ENCODE measurements at regions not wholly inside any gene's neighbourhood (a gene's known extent, or its start where the extent isn't known, plus 50 kb on each side); places are given as distances from the start of the nearest gene placed in this dataset.

- H3K4me2 ChIP-seq (replicated peaks; ENCODE audit: extremely low read depth, low read length, poor library complexity, severe bottlenecking) = no peak overlapping the region
- H3K4me1 ChIP-seq (ENCODE audit: control insufficient read depth in 1 of 2, insufficient read depth in 2 of 2, low read length in 2 of 2) = no peaks in the 10 kb centered on the region
- no peak for TF ChIP-seq CTCF (IDR thresholded peaks at IDR 0.05)
- no peak overlapping the region for H3K4me3 Mint-ChIP-seq
- H3K4me3 ChIP-seq (replicated peaks in 1 of 3; ENCODE audit: low read depth in 2 of 3, low read length in 3 of 3) = no peak overlapping the region
- intact Hi-C loops (cut with micrococcal nuclease) = no loop called here
- H4K20me1 ChIP-seq (ENCODE audit: insufficient read depth, low read length) = no peaks in the 10 kb centered on the region
- H3K9me3 ChIP-seq (replicated peaks in 1 of 2; ENCODE audit: control insufficient read depth in 1 of 2, insufficient read depth in 1 of 2, low read length in 2 of 2) = no peaks in the 10 kb centered on the region
- peaks cover 0 to 11% (median 2%) of the 10 kb centered on the region in 7 donors for H3K9me3 Mint-ChIP-seq
- H3K27me3 ChIP-seq (ENCODE audit: control insufficient read depth in 2 of 2, insufficient read depth in 2 of 2, low read length in 2 of 2) = no peaks in the 10 kb centered on the region
- H3K27ac ChIP-seq (ENCODE audit: low read depth in 1 of 2, low read length in 2 of 2) = no peak overlapping the region
- H2AFZ ChIP-seq (ENCODE audit: insufficient read depth, low read depth, low read length, poor library complexity, severe bottlenecking) = no peak overlapping the region
- no peaks in the 10 kb centered on the region for H3K79me2 ChIP-seq (ENCODE audit: insufficient read depth, low read length)
- no peaks in the 10 kb centered on the region for H3K36me3 Mint-ChIP-seq
- H3K9ac ChIP-seq (ENCODE audit: insufficient read depth, low read length, poor library complexity, severe bottlenecking) = no peak overlapping the region
- H3K4me1 Mint-ChIP-seq = no peaks in the 10 kb centered on the region
- H3K27ac Mint-ChIP-seq = no peak overlapping the region
- H3K36me3 ChIP-seq (replicated peaks in 1 of 2; ENCODE audit: control insufficient read depth in 1 of 2, insufficient read depth in 2 of 2, low read length in 2 of 2) = no peaks in the 10 kb centered on the region
- DNase-seq = no peak
- no peaks in the 10 kb centered on the region for H3K27me3 Mint-ChIP-seq (ENCODE audit: low read depth in 3 of 3)
Observed at GRCh38 chr6:82751718-82752117, 313.9 kb downstream of the UBE3D start.

GRCh38 chr6:82761674-82762345 lies 303.8 kb downstream of the UBE3D start:
- H3K27me3 Mint-ChIP-seq (ENCODE audit: low read depth in 3 of 3) = no peaks in the 10 kb centered on the region
- no peak for TF ChIP-seq CTCF (IDR thresholded peaks at IDR 0.05)
- H3K9me3 Mint-ChIP-seq = peaks cover 0 to 16% (median 0%) of the 10 kb centered on the region in 7 donors
- no peak overlapping the region for H3K4me3 Mint-ChIP-seq
- intact Hi-C loops (cut with micrococcal nuclease) = no loop called here
- Histone ChIP-seq H2AFZ (ENCODE audit: insufficient read depth, low read depth, low read length, poor library complexity, severe bottlenecking) (no peak overlapping the region), H3K9me3 (replicated peaks in 1 of 2; ENCODE audit: control insufficient read depth in 1 of 2, insufficient read depth in 1 of 2, low read length in 2 of 2) (no peaks in the 10 kb centered on the region), H3K4me2 (replicated peaks; ENCODE audit: extremely low read depth, low read length, poor library complexity, severe bottlenecking) (no peak overlapping the region), H3K9ac (ENCODE audit: insufficient read depth, low read length, poor library complexity, severe bottlenecking) (no peak overlapping the region), H3K4me3 (replicated peaks in 1 of 3; ENCODE audit: low read depth in 2 of 3, low read length in 3 of 3) (no peak overlapping the region), H3K79me2 (ENCODE audit: insufficient read depth, low read length) (no peaks in the 10 kb centered on the region), H3K4me1 (ENCODE audit: control insufficient read depth in 1 of 2, insufficient read depth in 2 of 2, low read length in 2 of 2) (no peaks in the 10 kb centered on the region), H3K27ac (ENCODE audit: low read depth in 1 of 2, low read length in 2 of 2) (no peak overlapping the region), H3K36me3 (replicated peaks in 1 of 2; ENCODE audit: control insufficient read depth in 1 of 2, insufficient read depth in 2 of 2, low read length in 2 of 2) (no peaks in the 10 kb centered on the region), H3K27me3 (ENCODE audit: control insufficient read depth in 2 of 2, insufficient read depth in 2 of 2, low read length in 2 of 2) (no peaks in the 10 kb centered on the region), H4K20me1 (ENCODE audit: insufficient read depth, low read length) (no peaks in the 10 kb centered on the region)
- WGBS (ENCODE audit: insufficient coverage) = no CpG with 5 or more reads among the region's 2 CpGs
- H3K27ac Mint-ChIP-seq = no peak overlapping the region
- H3K36me3 Mint-ChIP-seq = no peaks in the 10 kb centered on the region
- H3K4me1 Mint-ChIP-seq = no peaks in the 10 kb centered on the region
- no peak for DNase-seq
